Liver (tissue), 8 donors: ENCODE measurements at regions not wholly inside any gene's neighbourhood (a gene's known extent, or its start where the extent isn't known, plus 50 kb on each side); places are given as distances from the start of the nearest gene placed in this dataset.

Experiments used
- DNase-seq: peaks from one replicate; pipeline ENCODE4 v3.0.0-alpha.2; 2017; ENCODE audit warnings: low spot score
- H3K27ac ChIP-seq, 2 donors: one replicate each; pipeline ENCODE4 v1.7.0; 2013; ENCODE audit warnings: inconsistent platforms in 2 of 2, low read length in 2 of 2, control low read depth in 1 of 2, low read depth in 1 of 2, mild to moderate bottlenecking in 1 of 2
- H3K27me3 ChIP-seq, 4 donors: one replicate each; pipeline versions ENCODE4 v1.6.1 to v1.7.0; 2013; ENCODE audit warnings: low read length in 3 of 4, inconsistent platforms in 1 of 4, mild to moderate bottlenecking in 1 of 4, moderate library complexity in 1 of 4; ENCODE audit not compliant: control insufficient read depth in 4 of 4, insufficient read depth in 4 of 4
- H3K36me3 ChIP-seq, 4 donors: one replicate each; pipeline versions ENCODE4 v1.6.1 to v1.7.0; 2013; ENCODE audit warnings: low read length in 3 of 4, mild to moderate bottlenecking in 3 of 4, low read depth in 1 of 4, moderate library complexity in 1 of 4; ENCODE audit not compliant: control insufficient read depth in 4 of 4, insufficient read depth in 3 of 4
- H3K4me1 ChIP-seq, 4 donors: one replicate each; pipeline versions ENCODE4 v1.6.1 to v1.7.0; 2013; ENCODE audit warnings: low read length in 3 of 4, mild to moderate bottlenecking in 3 of 4, moderate library complexity in 1 of 4; ENCODE audit not compliant: control insufficient read depth in 4 of 4, insufficient read depth in 4 of 4
- H3K4me3 ChIP-seq, 3 donors: one replicate each; pipeline versions ENCODE4 v1.6.1 to v1.7.0; 2013; ENCODE audit warnings: low read length in 3 of 3, control low read depth in 1 of 3, low read depth in 1 of 3, mild to moderate bottlenecking in 1 of 3
- H3K9ac ChIP-seq, 2 donors: one replicate each; pipeline ENCODE4 v1.7.0; 2013; ENCODE audit warnings: low read length in 2 of 2, mild to moderate bottlenecking in 2 of 2, moderate library complexity in 2 of 2, control low read depth in 1 of 2, low read depth in 1 of 2
- H3K9me3 ChIP-seq, 4 donors: one replicate each; pipeline versions ENCODE4 v1.6.1 to v1.7.0; 2013; ENCODE audit warnings: low read length in 3 of 4; ENCODE audit not compliant: control insufficient read depth in 4 of 4
- EGR1 ChIP-seq, 2 donors: IDR thresholded peaks; 2 replicates each; pipeline ENCODE4 v1.6.1; 2016 to 2018; ENCODE audit warnings: antibody characterized with exemption in 2 of 2, low read depth in 2 of 2
- FOXA1 ChIP-seq: IDR thresholded peaks from 2 replicates; pipeline ENCODE4 v1.6.1; 2016; ENCODE audit warnings: antibody characterized with exemption
- FOXA2 ChIP-seq: IDR thresholded peaks from 2 replicates; pipeline ENCODE4 v1.6.1; 2016; ENCODE audit warnings: antibody characterized with exemption
- GABPA ChIP-seq, 2 donors: IDR thresholded peaks in 1 of 2; conservative IDR thresholded peaks in 1 of 2; 2 replicates each; pipeline ENCODE4 v1.6.1; 2016; ENCODE audit warnings: antibody characterized with exemption in 2 of 2, mild to moderate bottlenecking in 1 of 2, moderate library complexity in 1 of 2
- HNF4A ChIP-seq, 2 donors: conservative IDR thresholded peaks; 2 replicates each; pipeline ENCODE4 v1.6.1; 2016; ENCODE audit warnings: antibody characterized with exemption in 2 of 2, mild to moderate bottlenecking in 2 of 2
- HNF4G ChIP-seq: IDR thresholded peaks from 2 replicates; pipeline ENCODE4 v1.6.1; 2016; ENCODE audit warnings: antibody characterized with exemption
- JUND ChIP-seq, 2 donors: IDR thresholded peaks; 2 replicates each; pipeline ENCODE4 v1.6.1; 2016; ENCODE audit warnings: antibody characterized with exemption in 2 of 2
- NR2F2 ChIP-seq: IDR thresholded peaks from 2 replicates; pipeline ENCODE4 v1.6.1; 2016; ENCODE audit warnings: antibody characterized with exemption
- RAD21 ChIP-seq, 2 donors: IDR thresholded peaks; 2 replicates each; pipeline ENCODE4 v1.6.1; 2016; ENCODE audit warnings: antibody characterized with exemption in 2 of 2, mild to moderate bottlenecking in 2 of 2
- RXRA ChIP-seq, 2 donors: IDR thresholded peaks; 2 replicates each; pipeline ENCODE4 v1.6.1; 2017 to 2018; ENCODE audit warnings: antibody characterized with exemption in 2 of 2, mild to moderate bottlenecking in 1 of 2
- SP1 ChIP-seq: IDR thresholded peaks from 2 replicates; pipeline ENCODE4 v1.6.1; 2018; ENCODE audit warnings: antibody characterized with exemption, mild to moderate bottlenecking
- TAF1 ChIP-seq: conservative IDR thresholded peaks from 2 replicates; pipeline ENCODE4 v1.6.1; 2016; ENCODE audit warnings: antibody characterized with exemption, mild to moderate bottlenecking
- YY1 ChIP-seq: IDR thresholded peaks from 2 replicates; pipeline ENCODE4 v1.6.1; 2016; ENCODE audit warnings: antibody characterized with exemption, mild to moderate bottlenecking
- WGBS: extraction: QIAGEN DNeasy Blood & Tissue Kit; methylation state at CpG from one replicate; pipeline ENCODE4 v1.1.7; 2013; 5-methylcytosine and 5-hydroxymethylcytosine counted together
- TF ChIP-seq, protein P1 (sequence below): IDR thresholded peaks from 2 replicates; pipeline ENCODE4 v1.6.1; 2016; ENCODE audit warnings: antibody characterized with exemption
- TF ChIP-seq, protein P2 (sequence below): fragments of 150-350 bp; IDR thresholded peaks from 2 replicates; pipeline ENCODE4 v1.5.1; 2017; ENCODE audit warnings: improper control_type of control experiment, low read depth, low read length; ENCODE audit not compliant: missing input control
- TF ChIP-seq, protein P3 (sequence below): IDR thresholded peaks from 2 replicates; pipeline ENCODE4 v1.6.1; 2016; ENCODE audit warnings: antibody characterized with exemption
- TF ChIP-seq, protein P4 (sequence below): IDR thresholded peaks from 2 replicates; pipeline ENCODE4 v1.6.1; 2016; ENCODE audit warnings: antibody characterized with exemption
- TF ChIP-seq, protein P5 (sequence below): IDR thresholded peaks from 2 replicates; pipeline ENCODE4 v1.6.1; 2016; ENCODE audit warnings: antibody characterized with exemption, mild to moderate bottlenecking
- donor health status: healthy.
- donor health status: healthy.
- donor health status: healthy.
- donor health status: healthy.
- donor health status: healthy.

DNA sequence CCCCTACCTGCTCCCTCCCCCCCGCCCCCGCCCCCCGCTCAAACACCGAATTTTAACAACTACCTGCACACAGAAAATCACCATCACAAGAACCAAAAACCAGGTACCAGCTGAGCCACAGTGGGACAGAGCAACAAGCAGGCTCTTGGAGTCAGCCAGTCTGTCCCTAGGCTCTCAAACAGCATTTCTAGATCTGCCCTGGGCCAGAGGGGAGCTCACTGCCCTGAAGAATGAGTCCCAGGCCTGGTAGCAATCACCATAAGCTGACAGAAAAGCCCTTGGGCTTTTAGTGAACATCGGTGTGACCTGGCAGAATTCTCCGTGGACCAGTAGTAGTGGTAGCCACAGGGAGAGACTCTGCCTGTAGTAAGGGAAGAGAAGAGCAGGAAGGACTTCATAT is 58.3 kb downstream of the C11orf87 start:
- 29% methylated on average over 6 of the region's 6 CpGs for WGBS
- Histone ChIP-seq H3K27me3 (no peaks in the 10 kb centered on the region), H3K9ac (no peak overlapping the region), H3K36me3 (no peaks in the 10 kb centered on the region), H3K27ac (no peak overlapping the region), H3K4me3 (no peak overlapping the region), H3K9me3 (no peaks in the 10 kb centered on the region), H3K4me1 (no peaks in the 10 kb centered on the region)
- no peak for DNase-seq
- TF ChIP-seq FOXA2 (no peak), JUND (IDR thresholded peaks at IDR 0.05) (no peak), GABPA (IDR thresholded peaks at IDR 0.05 in 1 of 2, conservative IDR thresholded peaks at IDR 0.05 in 1 of 2) (no peak), SP1 (no peak), TAF1 (no peak), HNF4G (no peak), RAD21 (IDR thresholded peaks at IDR 0.05) (no peak), NR2F2 (no peak), YY1 (no peak), HNF4A (conservative IDR thresholded peaks at IDR 0.05) (no peak), FOXA1 (no peak)
- TF ChIP-seq, protein P1, sequence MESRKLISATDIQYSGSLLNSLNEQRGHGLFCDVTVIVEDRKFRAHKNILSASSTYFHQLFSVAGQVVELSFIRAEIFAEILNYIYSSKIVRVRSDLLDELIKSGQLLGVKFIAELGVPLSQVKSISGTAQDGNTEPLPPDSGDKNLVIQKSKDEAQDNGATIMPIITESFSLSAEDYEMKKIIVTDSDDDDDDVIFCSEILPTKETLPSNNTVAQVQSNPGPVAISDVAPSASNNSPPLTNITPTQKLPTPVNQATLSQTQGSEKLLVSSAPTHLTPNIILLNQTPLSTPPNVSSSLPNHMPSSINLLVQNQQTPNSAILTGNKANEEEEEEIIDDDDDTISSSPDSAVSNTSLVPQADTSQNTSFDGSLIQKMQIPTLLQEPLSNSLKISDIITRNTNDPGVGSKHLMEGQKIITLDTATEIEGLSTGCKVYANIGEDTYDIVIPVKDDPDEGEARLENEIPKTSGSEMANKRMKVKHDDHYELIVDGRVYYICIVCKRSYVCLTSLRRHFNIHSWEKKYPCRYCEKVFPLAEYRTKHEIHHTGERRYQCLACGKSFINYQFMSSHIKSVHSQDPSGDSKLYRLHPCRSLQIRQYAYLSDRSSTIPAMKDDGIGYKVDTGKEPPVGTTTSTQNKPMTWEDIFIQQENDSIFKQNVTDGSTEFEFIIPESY = no peak
- TF ChIP-seq, protein P2, sequence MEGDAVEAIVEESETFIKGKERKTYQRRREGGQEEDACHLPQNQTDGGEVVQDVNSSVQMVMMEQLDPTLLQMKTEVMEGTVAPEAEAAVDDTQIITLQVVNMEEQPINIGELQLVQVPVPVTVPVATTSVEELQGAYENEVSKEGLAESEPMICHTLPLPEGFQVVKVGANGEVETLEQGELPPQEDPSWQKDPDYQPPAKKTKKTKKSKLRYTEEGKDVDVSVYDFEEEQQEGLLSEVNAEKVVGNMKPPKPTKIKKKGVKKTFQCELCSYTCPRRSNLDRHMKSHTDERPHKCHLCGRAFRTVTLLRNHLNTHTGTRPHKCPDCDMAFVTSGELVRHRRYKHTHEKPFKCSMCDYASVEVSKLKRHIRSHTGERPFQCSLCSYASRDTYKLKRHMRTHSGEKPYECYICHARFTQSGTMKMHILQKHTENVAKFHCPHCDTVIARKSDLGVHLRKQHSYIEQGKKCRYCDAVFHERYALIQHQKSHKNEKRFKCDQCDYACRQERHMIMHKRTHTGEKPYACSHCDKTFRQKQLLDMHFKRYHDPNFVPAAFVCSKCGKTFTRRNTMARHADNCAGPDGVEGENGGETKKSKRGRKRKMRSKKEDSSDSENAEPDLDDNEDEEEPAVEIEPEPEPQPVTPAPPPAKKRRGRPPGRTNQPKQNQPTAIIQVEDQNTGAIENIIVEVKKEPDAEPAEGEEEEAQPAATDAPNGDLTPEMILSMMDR = no peak

DNA sequence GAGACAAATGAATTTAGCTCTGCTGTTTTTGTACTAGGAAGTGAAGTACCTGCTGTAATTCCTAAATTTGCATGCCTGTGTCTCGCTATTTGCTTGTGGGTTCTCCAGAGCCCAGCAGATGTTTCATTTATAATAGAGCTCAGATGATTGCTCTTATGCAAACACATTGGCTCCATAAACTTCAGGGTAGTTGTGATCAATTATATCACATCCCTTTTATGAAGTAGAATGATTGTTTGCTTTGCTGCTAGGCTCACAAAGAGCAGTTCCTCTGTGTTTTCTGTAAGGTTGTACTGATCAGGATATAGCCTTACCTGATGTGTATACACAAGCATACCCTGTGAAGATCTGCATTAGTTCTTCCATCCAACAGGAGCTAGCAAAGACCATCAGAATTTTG is 64.1 kb downstream of the C11orf87 start:
- TF ChIP-seq, protein P1 = no peak
- no peak for TF ChIP-seq TAF1
- no peak for TF ChIP-seq SP1
- no peak for TF ChIP-seq YY1
- no peak for TF ChIP-seq NR2F2
- TF ChIP-seq, protein P3, sequence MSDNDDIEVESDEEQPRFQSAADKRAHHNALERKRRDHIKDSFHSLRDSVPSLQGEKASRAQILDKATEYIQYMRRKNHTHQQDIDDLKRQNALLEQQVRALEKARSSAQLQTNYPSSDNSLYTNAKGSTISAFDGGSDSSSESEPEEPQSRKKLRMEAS = no peak
- no peak for TF ChIP-seq FOXA2
- no peak for TF ChIP-seq HNF4A (conservative IDR thresholded peaks at IDR 0.05)
- TF ChIP-seq, protein P2 = no peak
- no peak for TF ChIP-seq RXRA (IDR thresholded peaks at IDR 0.05)
- TF ChIP-seq, protein P4, sequence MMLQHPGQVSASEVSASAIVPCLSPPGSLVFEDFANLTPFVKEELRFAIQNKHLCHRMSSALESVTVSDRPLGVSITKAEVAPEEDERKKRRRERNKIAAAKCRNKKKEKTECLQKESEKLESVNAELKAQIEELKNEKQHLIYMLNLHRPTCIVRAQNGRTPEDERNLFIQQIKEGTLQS = no peak
- no peak for TF ChIP-seq JUND (IDR thresholded peaks at IDR 0.05)
- TF ChIP-seq HNF4G = no peak
- no peak for TF ChIP-seq RAD21 (IDR thresholded peaks at IDR 0.05)
- TF ChIP-seq FOXA1 = no peak
- no peak for TF ChIP-seq EGR1 (IDR thresholded peaks at IDR 0.05; ENCODE audit: low read depth in 2 of 2)
- TF ChIP-seq, protein P5, sequence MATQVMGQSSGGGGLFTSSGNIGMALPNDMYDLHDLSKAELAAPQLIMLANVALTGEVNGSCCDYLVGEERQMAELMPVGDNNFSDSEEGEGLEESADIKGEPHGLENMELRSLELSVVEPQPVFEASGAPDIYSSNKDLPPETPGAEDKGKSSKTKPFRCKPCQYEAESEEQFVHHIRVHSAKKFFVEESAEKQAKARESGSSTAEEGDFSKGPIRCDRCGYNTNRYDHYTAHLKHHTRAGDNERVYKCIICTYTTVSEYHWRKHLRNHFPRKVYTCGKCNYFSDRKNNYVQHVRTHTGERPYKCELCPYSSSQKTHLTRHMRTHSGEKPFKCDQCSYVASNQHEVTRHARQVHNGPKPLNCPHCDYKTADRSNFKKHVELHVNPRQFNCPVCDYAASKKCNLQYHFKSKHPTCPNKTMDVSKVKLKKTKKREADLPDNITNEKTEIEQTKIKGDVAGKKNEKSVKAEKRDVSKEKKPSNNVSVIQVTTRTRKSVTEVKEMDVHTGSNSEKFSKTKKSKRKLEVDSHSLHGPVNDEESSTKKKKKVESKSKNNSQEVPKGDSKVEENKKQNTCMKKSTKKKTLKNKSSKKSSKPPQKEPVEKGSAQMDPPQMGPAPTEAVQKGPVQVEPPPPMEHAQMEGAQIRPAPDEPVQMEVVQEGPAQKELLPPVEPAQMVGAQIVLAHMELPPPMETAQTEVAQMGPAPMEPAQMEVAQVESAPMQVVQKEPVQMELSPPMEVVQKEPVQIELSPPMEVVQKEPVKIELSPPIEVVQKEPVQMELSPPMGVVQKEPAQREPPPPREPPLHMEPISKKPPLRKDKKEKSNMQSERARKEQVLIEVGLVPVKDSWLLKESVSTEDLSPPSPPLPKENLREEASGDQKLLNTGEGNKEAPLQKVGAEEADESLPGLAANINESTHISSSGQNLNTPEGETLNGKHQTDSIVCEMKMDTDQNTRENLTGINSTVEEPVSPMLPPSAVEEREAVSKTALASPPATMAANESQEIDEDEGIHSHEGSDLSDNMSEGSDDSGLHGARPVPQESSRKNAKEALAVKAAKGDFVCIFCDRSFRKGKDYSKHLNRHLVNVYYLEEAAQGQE = no peak
- no peak for TF ChIP-seq GABPA (IDR thresholded peaks at IDR 0.05 in 1 of 2, conservative IDR thresholded peaks at IDR 0.05 in 1 of 2)
- Histone ChIP-seq H3K9ac (no peak overlapping the region), H3K27me3 (no peaks in the 10 kb centered on the region), H3K9me3 (no peaks in the 10 kb centered on the region), H3K27ac (no peak overlapping the region), H3K4me3 (no peak overlapping the region), H3K4me1 (no peaks in the 10 kb centered on the region), H3K36me3 (no peaks in the 10 kb centered on the region)
- 52% methylated on average over 1 of the region's 1 CpG for WGBS
- no peak for DNase-seq
